H1 (cell line): ENCODE measurements at regions not wholly inside any gene's neighbourhood (a gene's known extent, or its start where the extent isn't known, plus 50 kb on each side); places are given as distances from the start of the nearest gene placed in this dataset.

Source experiments
- CBX8 ChIP-seq: fragments of 300-800, 300-1000 bp; sonication (generic); IDR thresholded peaks from 2 replicates; pipeline ENCODE4 v1.7.1; 2016; ENCODE audit warnings: low read depth, low read length, borderline replicate concordance
- ZNF274 ChIP-seq: IDR thresholded peaks from 2 replicates; pipeline ENCODE4 v1.7.0; 2012; ENCODE audit warnings: low read length, borderline replicate concordance; ENCODE audit errors: extremely low read depth
- TF ChIP-seq, protein P1 (sequence below): fragments of 300-600 bp; sonication (generic); IDR thresholded peaks from 2 replicates; pipeline ENCODE4 v1.7.1; 2012; ENCODE audit warnings: low read length, moderate library complexity, mild to moderate bottlenecking, inconsistent platforms; ENCODE audit not compliant: insufficient replicate concordance

DNA sequence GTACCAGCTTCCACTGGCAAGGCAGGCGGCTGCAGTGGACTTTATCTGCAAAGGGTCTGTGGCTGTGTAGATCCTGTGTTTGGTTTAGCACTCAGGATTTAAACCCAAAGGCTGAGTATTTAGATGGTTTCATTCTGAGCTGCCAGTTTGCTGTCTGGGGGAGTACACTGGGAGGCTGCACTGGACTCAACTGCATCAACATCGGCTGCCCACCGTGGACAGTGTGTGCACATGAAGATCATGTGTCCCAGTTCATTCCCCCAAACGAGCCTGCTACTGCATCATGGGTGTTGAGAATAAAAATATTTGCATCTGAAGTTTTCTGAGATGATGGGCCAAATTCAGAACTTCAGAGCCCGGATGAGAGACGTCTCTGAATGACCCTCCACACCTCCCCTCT lies 328.6 kb upstream of the SHH start (continued):
- TF ChIP-seq, protein P1, sequence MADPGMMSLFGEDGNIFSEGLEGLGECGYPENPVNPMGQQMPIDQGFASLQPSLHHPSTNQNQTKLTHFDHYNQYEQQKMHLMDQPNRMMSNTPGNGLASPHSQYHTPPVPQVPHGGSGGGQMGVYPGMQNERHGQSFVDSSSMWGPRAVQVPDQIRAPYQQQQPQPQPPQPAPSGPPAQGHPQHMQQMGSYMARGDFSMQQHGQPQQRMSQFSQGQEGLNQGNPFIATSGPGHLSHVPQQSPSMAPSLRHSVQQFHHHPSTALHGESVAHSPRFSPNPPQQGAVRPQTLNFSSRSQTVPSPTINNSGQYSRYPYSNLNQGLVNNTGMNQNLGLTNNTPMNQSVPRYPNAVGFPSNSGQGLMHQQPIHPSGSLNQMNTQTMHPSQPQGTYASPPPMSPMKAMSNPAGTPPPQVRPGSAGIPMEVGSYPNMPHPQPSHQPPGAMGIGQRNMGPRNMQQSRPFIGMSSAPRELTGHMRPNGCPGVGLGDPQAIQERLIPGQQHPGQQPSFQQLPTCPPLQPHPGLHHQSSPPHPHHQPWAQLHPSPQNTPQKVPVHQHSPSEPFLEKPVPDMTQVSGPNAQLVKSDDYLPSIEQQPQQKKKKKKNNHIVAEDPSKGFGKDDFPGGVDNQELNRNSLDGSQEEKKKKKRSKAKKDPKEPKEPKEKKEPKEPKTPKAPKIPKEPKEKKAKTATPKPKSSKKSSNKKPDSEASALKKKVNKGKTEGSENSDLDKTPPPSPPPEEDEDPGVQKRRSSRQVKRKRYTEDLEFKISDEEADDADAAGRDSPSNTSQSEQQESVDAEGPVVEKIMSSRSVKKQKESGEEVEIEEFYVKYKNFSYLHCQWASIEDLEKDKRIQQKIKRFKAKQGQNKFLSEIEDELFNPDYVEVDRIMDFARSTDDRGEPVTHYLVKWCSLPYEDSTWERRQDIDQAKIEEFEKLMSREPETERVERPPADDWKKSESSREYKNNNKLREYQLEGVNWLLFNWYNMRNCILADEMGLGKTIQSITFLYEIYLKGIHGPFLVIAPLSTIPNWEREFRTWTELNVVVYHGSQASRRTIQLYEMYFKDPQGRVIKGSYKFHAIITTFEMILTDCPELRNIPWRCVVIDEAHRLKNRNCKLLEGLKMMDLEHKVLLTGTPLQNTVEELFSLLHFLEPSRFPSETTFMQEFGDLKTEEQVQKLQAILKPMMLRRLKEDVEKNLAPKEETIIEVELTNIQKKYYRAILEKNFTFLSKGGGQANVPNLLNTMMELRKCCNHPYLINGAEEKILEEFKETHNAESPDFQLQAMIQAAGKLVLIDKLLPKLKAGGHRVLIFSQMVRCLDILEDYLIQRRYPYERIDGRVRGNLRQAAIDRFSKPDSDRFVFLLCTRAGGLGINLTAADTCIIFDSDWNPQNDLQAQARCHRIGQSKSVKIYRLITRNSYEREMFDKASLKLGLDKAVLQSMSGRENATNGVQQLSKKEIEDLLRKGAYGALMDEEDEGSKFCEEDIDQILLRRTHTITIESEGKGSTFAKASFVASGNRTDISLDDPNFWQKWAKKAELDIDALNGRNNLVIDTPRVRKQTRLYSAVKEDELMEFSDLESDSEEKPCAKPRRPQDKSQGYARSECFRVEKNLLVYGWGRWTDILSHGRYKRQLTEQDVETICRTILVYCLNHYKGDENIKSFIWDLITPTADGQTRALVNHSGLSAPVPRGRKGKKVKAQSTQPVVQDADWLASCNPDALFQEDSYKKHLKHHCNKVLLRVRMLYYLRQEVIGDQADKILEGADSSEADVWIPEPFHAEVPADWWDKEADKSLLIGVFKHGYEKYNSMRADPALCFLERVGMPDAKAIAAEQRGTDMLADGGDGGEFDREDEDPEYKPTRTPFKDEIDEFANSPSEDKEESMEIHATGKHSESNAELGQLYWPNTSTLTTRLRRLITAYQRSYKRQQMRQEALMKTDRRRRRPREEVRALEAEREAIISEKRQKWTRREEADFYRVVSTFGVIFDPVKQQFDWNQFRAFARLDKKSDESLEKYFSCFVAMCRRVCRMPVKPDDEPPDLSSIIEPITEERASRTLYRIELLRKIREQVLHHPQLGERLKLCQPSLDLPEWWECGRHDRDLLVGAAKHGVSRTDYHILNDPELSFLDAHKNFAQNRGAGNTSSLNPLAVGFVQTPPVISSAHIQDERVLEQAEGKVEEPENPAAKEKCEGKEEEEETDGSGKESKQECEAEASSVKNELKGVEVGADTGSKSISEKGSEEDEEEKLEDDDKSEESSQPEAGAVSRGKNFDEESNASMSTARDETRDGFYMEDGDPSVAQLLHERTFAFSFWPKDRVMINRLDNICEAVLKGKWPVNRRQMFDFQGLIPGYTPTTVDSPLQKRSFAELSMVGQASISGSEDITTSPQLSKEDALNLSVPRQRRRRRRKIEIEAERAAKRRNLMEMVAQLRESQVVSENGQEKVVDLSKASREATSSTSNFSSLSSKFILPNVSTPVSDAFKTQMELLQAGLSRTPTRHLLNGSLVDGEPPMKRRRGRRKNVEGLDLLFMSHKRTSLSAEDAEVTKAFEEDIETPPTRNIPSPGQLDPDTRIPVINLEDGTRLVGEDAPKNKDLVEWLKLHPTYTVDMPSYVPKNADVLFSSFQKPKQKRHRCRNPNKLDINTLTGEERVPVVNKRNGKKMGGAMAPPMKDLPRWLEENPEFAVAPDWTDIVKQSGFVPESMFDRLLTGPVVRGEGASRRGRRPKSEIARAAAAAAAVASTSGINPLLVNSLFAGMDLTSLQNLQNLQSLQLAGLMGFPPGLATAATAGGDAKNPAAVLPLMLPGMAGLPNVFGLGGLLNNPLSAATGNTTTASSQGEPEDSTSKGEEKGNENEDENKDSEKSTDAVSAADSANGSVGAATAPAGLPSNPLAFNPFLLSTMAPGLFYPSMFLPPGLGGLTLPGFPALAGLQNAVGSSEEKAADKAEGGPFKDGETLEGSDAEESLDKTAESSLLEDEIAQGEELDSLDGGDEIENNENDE = no peak
- TF ChIP-seq CBX8 (no peak), ZNF274 (no peak)
